GM18520 (cell line): ENCODE measurements at regions not wholly inside any gene's neighbourhood (a gene's known extent, or its start where the extent isn't known, plus 50 kb on each side); places are given as distances from the start of the nearest gene placed in this dataset.
"Not testable (repeated sequence)": the region's sequence is repeated elsewhere in the genome, so short reads cannot be mapped to it uniquely, and the experiment has no call there.

ENCODE experiments used
- ATAC-seq: cut with Tn5 transposase; IDR thresholded peaks from one replicate; pipeline ENCODE4 v1.9.1; 2021; ENCODE audit not compliant: unreplicated experiment

- no peak for ATAC-seq
Measured at GRCh38 chr6:68077661-68078060, 557.4 kb upstream of the ADGRB3 start.

DNA sequence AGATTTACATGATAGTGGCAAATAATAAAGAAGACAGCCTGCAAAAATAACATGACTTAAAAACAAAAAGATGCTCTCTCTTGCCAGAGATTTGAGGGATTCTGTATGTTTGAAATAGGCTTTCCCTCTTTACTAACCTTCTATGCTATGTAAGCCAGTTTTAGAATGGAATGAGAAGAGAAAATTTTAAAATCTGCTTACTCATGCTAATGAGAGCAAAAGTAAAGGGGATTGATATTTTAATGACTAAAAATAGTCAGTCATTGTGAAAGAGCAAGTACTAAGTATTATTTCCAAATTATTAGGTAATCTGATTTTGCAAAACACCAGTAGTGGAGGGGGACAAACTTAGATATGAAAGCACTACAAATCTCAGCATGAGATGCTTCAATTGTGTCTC, 563.3 kb upstream of the ADGRB3 start:
- ATAC-seq, result no peak

- ATAC-seq, result no peak
Measured at GRCh38 chr6:68069921-68070710, 565.0 kb upstream of the ADGRB3 start.

DNA sequence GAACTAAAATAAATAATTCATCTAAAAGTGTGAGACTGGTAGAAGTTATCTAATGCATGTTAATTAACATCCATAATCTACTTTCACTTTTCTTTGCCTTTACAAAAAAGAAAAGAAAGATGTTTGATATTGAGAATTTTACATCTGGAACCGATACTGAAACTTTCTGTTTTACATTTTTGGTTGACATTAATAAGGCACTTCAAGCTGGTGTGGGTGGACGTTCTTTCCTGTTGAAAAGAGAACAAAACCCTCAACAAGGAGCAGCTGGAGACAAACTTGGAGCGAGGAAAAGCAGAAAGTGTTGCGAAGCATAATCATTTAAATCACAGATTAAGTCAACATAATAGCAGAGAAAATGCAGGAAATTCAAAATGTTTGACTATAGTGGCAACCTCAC, 575.2 kb upstream of the ADGRB3 start:
- no peak for ATAC-seq

DNA sequence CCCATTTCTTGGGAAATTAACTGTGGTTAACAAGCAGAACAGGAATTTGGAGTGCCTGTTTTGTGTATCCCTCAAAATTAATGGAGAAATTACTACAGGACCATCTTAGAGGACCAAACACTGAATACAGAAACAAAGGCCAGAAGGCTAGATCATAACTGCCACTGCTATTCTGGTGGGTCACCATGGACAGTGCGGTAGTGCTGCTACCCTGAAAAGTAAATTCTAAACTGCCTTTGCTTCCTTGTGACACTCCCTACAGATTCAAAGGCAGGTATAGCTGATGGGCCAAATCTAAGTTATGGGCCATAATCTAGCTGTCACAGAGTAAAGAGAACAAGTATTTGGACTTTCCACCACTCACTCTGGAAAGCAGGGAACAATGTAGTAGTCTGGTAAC, 575.8 kb upstream of the ADGRB3 start:
- no peak for ATAC-seq

- ATAC-seq, result not testable (repeated sequence)
Measured at GRCh38 chr6:68056596-68056995, 578.5 kb upstream of the ADGRB3 start.

- ATAC-seq, result no peak
Measured at GRCh38 chr6:68054756-68055155, 580.3 kb upstream of the ADGRB3 start.

DNA sequence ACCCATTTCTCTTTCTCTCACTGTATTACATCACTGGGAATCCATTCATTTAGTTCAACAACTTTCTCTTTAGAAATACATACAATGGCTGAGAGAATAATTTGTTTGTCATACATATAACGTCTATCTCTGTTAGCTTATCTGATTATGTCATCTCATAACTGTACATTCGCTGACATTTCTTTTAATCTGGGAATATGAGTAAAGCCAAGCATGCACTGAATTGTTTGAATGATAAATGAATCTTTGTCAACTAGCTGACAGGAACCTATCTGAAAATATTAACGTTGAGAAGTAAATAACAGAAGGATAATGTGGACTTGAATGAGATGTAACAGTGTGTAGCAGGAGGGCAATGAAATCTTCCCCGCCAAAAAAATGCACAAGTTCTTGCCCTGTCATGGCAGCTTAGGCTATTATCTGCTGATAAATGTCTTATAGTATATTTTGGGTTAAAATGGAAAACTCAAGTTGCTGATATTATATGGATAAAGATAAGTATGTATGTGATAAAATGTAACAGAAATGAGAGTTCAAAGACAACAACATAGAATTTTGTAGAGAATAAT, 581.2 kb upstream of the ADGRB3 start:
- ATAC-seq, result no peak

GRCh38 chr6:68052234-68052633, 582.8 kb upstream of the ADGRB3 start:
- no peak for ATAC-seq

DNA sequence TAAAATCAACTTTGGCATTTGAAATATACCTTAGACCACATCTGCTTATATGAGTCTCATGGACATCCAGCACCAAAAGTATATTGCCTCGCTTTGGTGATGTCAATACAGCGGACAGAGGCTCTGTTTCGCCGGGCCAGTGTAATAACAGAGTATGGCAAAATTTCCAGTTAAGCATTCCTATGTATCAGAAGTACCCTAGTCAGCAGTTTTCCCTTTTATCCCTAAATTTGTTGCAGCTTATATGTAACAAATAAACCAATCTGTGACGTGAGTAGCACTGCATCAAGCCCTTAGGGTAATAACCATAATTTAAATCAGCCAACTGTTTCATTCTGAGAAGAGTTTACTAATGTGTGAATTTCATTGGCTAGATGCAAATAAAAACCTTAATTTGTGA, 585.5 kb upstream of the ADGRB3 start:
- no peak for ATAC-seq

DNA sequence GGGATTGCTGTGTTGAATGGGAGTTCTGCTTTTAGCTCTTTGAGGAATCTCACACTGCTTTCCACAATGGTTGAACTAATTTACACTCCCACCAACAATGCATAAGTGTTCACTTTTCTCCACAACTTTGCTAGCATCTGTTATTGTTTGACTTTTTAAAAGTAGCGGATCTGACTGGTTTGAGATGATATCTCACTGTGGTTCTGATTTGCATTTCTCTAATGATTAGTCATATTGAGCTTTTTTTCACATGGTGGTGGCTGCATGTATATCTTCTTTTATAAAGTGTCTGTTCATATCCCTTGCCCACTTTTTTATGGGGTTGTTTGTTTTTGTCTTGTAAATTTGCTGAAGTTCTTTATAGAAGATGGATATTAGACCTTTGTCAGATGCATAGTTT, 588.3 kb upstream of the ADGRB3 start:
- no peak for ATAC-seq

GRCh38 chr6:68046302-68046701, 588.8 kb upstream of the ADGRB3 start:
- no peak for ATAC-seq

DNA sequence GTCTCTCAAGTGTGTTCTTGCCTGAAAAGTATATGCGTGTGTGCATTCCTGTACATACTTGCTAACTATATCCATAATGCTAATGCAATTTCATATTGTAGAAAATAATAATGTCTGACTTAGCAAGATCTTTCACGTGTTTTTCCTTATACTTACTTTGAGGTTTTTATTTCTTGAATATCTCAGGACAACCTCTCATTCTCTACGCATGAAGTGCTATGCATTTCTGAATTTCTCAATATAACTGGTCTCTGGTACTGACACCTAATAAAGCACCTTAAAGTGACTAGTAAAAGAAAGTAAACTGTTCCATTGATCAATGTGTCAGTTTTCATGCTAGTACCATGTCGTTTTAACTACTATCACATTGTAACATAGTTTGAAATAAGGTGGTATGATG, 589.9 kb upstream of the ADGRB3 start:
- no peak for ATAC-seq

DNA sequence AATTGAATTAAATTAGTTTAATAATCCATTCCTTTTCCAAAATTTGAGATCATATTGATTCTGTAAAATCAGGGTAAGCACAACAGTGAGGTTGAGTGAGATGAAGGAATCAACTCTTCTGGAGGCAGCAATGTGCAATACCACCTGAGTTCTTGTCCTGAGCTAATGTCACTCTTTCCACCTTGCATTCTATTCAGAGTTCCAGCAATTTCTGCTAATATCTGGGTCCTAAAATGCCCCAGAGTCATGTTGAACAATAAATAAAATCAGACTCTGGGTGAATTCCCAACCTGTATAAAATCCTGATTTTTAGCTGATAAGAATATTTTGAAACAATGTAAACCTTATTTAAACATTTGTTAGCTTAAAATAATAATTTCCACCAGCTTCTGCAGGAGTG, 590.8 kb upstream of the ADGRB3 start:
- ATAC-seq, result no peak

DNA sequence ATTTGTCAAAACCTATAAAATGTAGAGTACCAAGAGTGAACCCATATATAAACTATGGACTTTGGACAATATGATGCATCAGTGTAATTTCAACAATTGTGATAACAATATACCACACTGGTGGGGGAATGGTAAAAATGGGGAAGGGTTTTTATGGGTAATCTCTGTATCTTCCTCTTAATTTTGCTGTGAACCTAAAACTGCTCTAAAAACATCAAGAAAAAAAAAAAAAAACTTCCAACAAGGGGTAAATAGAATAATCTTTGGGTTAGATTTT, 592.0 kb upstream of the ADGRB3 start:
- no peak for ATAC-seq

DNA sequence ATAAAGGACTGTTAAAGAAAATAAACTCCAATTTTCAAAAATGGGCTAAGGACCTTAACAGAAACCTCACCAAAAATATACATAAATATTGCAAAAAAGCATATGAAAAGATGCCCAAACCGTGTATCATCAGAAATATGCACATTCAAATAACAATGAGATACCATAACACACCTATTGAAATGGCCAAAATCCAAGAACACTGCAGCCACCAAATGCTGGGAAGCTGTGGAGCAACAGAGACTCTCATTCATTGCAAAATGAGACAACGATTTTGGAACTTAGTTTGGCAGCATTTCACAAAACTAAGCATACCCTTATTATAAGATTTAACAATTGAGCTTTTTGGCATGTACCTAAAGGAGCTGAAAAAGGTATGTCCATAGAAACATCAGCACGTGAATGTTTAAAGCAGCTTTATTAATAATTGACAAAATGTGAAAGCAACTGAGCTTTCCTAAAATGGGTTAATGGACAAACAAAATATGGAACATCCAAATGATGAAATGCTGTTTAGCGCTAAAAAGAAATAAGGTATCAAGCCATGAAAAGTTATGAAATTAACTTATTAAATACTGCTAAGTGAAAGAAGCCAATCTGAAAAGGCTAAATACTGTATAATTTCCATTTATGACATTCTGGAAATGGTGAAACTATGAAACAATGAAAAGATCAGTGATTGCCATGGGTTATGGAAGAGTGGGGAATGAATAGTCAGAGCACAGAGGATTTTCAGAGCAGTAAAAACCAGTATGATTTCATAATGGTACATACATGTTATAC, 592.6 kb upstream of the ADGRB3 start:
- ATAC-seq, result no peak

DNA sequence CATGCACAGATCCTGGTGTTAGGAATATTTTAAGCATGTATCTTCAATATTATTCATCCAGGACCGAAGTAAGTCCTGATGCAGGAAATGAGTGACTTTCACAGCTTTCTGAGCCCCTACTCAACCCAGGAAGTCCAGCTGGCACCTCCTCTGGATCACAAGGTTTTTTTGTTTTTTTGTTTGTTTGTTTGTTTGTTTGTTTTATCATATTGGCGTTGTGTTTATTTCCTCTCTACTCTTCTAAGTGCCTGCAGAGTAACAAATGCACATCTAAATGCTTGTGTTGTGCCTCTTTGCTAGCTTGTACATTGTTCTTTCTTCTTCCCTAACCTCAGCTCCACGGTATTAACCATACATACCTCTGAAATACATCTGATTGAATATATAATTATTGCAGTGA, 594.3 kb upstream of the ADGRB3 start:
- no peak for ATAC-seq

GRCh38 chr6:68040312-68040778, 594.7 kb upstream of the ADGRB3 start:
- ATAC-seq, result no peak

GRCh38 chr6:68039641-68040311, 595.3 kb upstream of the ADGRB3 start:
- no peak for ATAC-seq

DNA sequence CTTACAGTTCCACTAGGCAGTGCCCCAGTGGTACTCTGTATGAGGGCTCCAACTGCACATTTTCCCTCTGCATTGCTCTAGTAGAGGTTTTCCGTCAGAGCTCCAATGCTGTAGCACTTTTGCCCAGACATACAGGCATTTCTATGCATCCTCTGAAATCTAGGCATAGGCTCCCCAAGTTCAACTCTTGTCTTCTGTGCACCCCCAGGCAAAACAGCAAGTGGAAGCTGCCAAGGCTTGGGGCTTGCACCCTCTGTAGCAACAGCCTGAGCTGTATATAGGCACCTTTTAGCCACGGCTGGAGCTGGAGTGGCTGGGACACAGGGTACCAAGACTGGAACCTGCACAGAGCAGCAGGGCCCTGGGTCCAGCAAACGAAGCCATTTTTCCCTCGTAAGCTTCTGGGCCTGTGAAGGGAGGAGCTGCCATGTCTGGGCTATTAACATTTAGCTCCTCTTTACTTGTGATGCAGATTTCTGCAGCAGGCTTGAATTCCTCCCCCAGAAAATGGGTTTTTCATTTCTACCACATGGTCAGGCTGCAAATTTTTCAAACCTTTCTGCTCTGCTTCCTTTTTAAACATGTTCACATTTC, 596.2 kb upstream of the ADGRB3 start:
- no peak for ATAC-seq

DNA sequence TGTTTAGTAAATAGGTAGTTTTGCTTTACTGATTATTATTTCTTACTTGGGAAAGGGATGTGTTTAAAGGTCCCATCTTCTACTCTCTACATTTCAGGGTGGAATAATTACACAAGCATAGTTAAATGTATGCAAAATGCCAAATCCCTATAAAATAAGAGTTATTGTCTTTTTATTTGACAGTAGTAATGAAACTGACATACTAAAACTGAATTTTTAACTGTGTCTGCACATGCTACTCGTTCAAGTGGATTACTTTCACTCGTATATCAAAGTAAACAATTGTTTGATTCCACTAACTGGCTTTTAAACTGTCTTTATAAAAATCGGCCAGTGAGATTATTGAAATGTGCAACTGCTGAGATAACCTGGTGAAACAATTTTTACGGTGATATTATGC, 602.9 kb upstream of the ADGRB3 start:
- no peak for ATAC-seq
